ENCODE measurements at regions not wholly inside any gene's neighbourhood (a gene's known extent, or its start where the extent isn't known, plus 50 kb on each side); places are given as distances from the start of the nearest gene placed in this dataset.

DNA sequence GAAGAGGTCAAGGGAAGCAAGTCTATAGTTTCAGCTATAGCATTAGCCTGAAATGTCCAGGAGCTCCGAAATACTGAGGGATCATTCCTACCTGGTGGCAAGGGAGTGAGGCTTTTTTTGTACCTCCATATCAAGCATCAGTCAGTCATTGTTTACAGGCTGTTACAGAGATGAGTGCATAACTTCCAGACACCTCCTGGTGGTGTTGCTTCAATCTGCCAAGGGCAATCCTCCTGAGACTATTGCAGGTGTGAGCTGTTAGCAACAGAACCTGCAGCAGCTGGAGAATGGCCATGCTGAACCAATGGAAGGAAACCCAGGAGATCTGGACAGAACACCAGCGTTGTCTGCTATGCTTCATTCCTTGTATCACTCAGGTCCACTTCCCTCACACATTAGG lies 80.0 kb upstream of the SLC8A3 start:
- TF ChIP-seq, protein P1, sequence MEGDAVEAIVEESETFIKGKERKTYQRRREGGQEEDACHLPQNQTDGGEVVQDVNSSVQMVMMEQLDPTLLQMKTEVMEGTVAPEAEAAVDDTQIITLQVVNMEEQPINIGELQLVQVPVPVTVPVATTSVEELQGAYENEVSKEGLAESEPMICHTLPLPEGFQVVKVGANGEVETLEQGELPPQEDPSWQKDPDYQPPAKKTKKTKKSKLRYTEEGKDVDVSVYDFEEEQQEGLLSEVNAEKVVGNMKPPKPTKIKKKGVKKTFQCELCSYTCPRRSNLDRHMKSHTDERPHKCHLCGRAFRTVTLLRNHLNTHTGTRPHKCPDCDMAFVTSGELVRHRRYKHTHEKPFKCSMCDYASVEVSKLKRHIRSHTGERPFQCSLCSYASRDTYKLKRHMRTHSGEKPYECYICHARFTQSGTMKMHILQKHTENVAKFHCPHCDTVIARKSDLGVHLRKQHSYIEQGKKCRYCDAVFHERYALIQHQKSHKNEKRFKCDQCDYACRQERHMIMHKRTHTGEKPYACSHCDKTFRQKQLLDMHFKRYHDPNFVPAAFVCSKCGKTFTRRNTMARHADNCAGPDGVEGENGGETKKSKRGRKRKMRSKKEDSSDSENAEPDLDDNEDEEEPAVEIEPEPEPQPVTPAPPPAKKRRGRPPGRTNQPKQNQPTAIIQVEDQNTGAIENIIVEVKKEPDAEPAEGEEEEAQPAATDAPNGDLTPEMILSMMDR (tag by site-specific recombination; IDR thresholded peaks at IDR 0.05): no peak
- TF ChIP-seq ZBTB7A (tag by site-specific recombination; IDR thresholded peaks at IDR 0.05; ENCODE audit: low read depth): no peak
- TF ChIP-seq SCRT2 (tag by site-specific recombination; IDR thresholded peaks at IDR 0.05): no peak
- no peak for TF ChIP-seq ZFP69B (tag by site-specific recombination; IDR thresholded peaks at IDR 0.05)
- TF ChIP-seq, protein P2, sequence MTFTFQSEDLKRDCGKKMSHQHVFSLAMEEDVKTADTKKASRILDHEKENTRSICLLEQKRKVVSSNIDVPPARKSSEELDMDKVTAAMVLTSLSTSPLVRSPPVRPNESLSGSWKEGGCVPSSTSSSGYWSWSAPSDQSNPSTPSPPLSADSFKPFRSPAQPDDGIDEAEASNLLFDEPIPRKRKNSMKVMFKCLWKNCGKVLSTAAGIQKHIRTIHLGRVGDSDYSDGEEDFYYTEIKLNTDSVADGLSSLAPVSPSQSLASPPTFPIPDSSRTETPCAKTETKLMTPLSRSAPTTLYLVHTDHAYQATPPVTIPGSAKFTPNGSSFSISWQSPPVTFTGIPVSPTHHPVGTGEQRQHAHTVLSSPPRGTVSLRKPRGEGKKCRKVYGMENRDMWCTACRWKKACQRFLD (tag by site-specific recombination; IDR thresholded peaks at IDR 0.05): no peak
- TF ChIP-seq, protein P3, sequence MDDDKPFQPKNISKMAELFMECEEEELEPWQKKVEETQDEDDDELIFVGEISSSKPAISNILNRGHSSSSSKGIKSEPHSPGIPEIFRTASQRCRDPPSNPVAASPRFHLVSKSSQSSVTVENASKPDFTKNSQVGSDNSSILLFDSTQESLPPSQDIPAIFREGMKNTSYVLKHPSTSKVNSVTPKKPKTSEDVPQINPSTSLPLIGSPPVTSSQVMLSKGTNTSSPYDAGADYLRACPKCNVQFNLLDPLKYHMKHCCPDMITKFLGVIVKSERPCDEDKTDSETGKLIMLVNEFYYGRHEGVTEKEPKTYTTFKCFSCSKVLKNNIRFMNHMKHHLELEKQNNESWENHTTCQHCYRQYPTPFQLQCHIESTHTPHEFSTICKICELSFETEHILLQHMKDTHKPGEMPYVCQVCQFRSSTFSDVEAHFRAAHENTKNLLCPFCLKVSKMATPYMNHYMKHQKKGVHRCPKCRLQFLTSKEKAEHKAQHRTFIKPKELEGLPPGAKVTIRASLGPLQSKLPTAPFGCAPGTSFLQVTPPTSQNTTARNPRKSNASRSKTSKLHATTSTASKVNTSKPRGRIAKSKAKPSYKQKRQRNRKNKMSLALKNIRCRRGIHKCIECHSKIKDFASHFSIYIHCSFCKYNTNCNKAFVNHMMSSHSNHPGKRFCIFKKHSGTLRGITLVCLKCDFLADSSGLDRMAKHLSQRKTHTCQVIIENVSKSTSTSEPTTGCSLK (tag by site-specific recombination; IDR thresholded peaks at IDR 0.05): no peak
- TF ChIP-seq, protein P4, sequence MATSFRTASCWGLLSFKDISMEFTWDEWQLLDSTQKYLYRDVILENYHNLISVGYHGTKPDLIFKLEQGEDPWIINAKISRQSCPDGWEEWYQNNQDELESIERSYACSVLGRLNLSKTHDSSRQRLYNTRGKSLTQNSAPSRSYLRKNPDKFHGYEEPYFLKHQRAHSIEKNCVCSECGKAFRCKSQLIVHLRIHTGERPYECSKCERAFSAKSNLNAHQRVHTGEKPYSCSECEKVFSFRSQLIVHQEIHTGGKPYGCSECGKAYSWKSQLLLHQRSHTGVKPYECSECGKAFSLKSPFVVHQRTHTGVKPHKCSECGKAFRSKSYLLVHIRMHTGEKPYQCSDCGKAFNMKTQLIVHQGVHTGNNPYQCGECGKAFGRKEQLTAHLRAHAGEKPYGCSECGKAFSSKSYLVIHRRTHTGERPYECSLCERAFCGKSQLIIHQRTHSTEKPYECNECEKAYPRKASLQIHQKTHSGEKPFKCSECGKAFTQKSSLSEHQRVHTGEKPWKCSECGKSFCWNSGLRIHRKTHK (tag by site-specific recombination; IDR thresholded peaks at IDR 0.05): no peak
- TF ChIP-seq PRDM1 (tag by site-specific recombination; IDR thresholded peaks at IDR 0.05): no peak
- no peak for TF ChIP-seq ZNF274 (IDR thresholded peaks at IDR 0.05; ENCODE audit: low read length)
- TF ChIP-seq ZNF274 (tag by site-specific recombination; IDR thresholded peaks at IDR 0.05; ENCODE audit: borderline replicate concordance): no peak
- TF ChIP-seq, protein P5, sequence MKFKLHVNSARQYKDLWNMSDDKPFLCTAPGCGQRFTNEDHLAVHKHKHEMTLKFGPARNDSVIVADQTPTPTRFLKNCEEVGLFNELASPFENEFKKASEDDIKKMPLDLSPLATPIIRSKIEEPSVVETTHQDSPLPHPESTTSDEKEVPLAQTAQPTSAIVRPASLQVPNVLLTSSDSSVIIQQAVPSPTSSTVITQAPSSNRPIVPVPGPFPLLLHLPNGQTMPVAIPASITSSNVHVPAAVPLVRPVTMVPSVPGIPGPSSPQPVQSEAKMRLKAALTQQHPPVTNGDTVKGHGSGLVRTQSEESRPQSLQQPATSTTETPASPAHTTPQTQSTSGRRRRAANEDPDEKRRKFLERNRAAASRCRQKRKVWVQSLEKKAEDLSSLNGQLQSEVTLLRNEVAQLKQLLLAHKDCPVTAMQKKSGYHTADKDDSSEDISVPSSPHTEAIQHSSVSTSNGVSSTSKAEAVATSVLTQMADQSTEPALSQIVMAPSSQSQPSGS (tag by site-specific recombination; IDR thresholded peaks at IDR 0.05; ENCODE audit: low read depth): no peak
- TF ChIP-seq, protein P6, sequence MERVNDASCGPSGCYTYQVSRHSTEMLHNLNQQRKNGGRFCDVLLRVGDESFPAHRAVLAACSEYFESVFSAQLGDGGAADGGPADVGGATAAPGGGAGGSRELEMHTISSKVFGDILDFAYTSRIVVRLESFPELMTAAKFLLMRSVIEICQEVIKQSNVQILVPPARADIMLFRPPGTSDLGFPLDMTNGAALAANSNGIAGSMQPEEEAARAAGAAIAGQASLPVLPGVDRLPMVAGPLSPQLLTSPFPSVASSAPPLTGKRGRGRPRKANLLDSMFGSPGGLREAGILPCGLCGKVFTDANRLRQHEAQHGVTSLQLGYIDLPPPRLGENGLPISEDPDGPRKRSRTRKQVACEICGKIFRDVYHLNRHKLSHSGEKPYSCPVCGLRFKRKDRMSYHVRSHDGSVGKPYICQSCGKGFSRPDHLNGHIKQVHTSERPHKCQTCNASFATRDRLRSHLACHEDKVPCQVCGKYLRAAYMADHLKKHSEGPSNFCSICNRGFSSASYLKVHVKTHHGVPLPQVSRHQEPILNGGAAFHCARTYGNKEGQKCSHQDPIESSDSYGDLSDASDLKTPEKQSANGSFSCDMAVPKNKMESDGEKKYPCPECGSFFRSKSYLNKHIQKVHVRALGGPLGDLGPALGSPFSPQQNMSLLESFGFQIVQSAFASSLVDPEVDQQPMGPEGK (tag by site-specific recombination; IDR thresholded peaks at IDR 0.05): no peak
- TF ChIP-seq, protein P7, sequence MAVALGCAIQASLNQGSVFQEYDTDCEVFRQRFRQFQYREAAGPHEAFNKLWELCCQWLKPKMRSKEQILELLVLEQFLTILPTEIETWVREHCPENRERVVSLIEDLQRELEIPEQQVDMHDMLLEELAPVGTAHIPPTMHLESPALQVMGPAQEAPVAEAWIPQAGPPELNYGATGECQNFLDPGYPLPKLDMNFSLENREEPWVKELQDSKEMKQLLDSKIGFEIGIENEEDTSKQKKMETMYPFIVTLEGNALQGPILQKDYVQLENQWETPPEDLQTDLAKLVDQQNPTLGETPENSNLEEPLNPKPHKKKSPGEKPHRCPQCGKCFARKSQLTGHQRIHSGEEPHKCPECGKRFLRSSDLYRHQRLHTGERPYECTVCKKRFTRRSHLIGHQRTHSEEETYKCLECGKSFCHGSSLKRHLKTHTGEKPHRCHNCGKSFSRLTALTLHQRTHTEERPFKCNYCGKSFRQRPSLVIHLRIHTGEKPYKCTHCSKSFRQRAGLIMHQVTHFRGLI (tag by site-specific recombination; IDR thresholded peaks at IDR 0.05): no peak

Measured in HEK293 (cell line).